Lung (tissue), 11 donors: ENCODE measurements at regions not wholly inside any gene's neighbourhood (a gene's known extent, or its start where the extent isn't known, plus 50 kb on each side); places are given as distances from the start of the nearest gene placed in this dataset.

Experiments used
- ATAC-seq: fragments of 200-7000 bp; cut with Tn5 transposase; one replicate; pipeline ENCODE4 v1.9.1; 2020; ENCODE audit warnings: moderate number of reproducible peaks; ENCODE audit not compliant: insufficient read depth, low FRiP score
- DNase-seq, 3 donors: peaks; one replicate each; pipeline ENCODE4 v3.0.0-alpha.2; 2013 to 2017
- H3K27ac ChIP-seq, 2 donors: one replicate each; pipeline ENCODE4 v1.5.1; 2013; ENCODE audit warnings: mild to moderate bottlenecking in 2 of 2, moderate library complexity in 2 of 2, control low read depth in 1 of 2, inconsistent platforms in 1 of 2, low read depth in 1 of 2, low read length in 1 of 2
- H3K27me3 ChIP-seq, 3 donors: one replicate each; pipeline ENCODE4 v1.5.1; 2013; ENCODE audit warnings: low read length in 2 of 3; ENCODE audit not compliant: control insufficient read depth in 3 of 3, insufficient read depth in 3 of 3
- H3K36me3 ChIP-seq, 4 donors: one replicate each; pipeline ENCODE4 v1.5.1; 2013; ENCODE audit warnings: low read length in 4 of 4, mild to moderate bottlenecking in 1 of 4, moderate library complexity in 1 of 4; ENCODE audit not compliant: control insufficient read depth in 4 of 4, insufficient read depth in 4 of 4
- H3K4me1 ChIP-seq, 5 donors: one replicate each; pipeline ENCODE4 v1.5.1; 2013; ENCODE audit warnings: low read length in 5 of 5, mild to moderate bottlenecking in 2 of 5, moderate library complexity in 1 of 5; ENCODE audit not compliant: control insufficient read depth in 5 of 5, insufficient read depth in 5 of 5
- H3K4me3 ChIP-seq: one replicate; pipeline ENCODE4 v1.5.1; 2013; ENCODE audit warnings: mild to moderate bottlenecking, control low read depth, moderate library complexity
- H3K9ac ChIP-seq, 2 donors: one replicate each; pipeline ENCODE4 v1.5.1; 2013; ENCODE audit warnings: low read length in 2 of 2, control low read depth in 1 of 2; ENCODE audit not compliant: insufficient read depth in 1 of 2
- H3K9me3 ChIP-seq, 4 donors: one replicate each; pipeline ENCODE4 v1.5.1; 2013; ENCODE audit warnings: low read length in 3 of 4, mild to moderate bottlenecking in 1 of 4, moderate library complexity in 1 of 4; ENCODE audit not compliant: control insufficient read depth in 4 of 4, insufficient read depth in 3 of 4
- WGBS, 2 donors: extraction: QIAGEN DNeasy Blood & Tissue Kit; methylation state at CpG; one replicate each; pipeline ENCODE4 v1.1.7; 2013; 5-methylcytosine and 5-hydroxymethylcytosine counted together
- TF ChIP-seq, protein P1 (sequence below): IDR thresholded peaks from 2 replicates; pipeline ENCODE4 v1.5.1; 2012; ENCODE audit warnings: mild to moderate bottlenecking; ENCODE audit errors: control extremely low read depth, extremely low read depth
- donor health status: control.
- donor health status: control.
- donor health status: Bipolar disorder and iron deficiency.
- donor health status: healthy.
- donor health status: DM: yes; HTN: yes; CAD: no.

DNA sequence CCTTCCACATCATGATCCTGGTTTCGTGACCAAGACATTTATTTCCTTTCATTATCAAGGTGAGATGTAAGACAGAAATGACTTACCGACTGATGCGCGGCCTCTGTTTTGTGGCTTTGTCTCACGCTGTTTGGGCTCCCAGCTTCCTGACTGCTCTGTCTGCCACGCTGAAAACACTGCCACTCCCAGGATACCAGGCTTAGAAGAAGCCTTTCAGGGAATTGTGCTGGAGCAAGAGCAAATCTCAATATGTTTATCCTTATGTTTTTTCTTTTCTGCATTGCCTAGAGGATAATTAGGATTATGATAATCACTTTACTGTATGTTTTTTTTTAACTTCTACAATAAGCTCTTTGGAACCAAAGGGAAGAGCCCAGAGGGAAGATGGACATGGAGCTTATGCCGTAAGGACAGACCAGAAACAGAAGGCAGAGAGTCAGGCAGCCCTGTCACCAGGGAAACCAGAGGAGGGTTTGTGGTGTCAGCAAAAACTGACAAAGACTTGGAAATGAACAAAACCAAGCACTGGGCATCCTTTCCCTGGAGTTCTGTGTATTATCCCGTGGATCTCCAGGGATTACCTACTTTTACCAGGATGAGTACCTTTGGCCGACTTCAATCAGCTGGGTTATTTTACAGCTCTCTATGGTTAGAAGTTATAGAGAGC, 68.2 kb upstream of the ISX start:
- H3K9ac ChIP-seq, result no peak overlapping the region
- TF ChIP-seq, protein P1, sequence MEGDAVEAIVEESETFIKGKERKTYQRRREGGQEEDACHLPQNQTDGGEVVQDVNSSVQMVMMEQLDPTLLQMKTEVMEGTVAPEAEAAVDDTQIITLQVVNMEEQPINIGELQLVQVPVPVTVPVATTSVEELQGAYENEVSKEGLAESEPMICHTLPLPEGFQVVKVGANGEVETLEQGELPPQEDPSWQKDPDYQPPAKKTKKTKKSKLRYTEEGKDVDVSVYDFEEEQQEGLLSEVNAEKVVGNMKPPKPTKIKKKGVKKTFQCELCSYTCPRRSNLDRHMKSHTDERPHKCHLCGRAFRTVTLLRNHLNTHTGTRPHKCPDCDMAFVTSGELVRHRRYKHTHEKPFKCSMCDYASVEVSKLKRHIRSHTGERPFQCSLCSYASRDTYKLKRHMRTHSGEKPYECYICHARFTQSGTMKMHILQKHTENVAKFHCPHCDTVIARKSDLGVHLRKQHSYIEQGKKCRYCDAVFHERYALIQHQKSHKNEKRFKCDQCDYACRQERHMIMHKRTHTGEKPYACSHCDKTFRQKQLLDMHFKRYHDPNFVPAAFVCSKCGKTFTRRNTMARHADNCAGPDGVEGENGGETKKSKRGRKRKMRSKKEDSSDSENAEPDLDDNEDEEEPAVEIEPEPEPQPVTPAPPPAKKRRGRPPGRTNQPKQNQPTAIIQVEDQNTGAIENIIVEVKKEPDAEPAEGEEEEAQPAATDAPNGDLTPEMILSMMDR, result no peak
- no peak overlapping the region for H3K27ac ChIP-seq
- ATAC-seq (no peak), DNase-seq (no peak)
- no peaks in the 10 kb centered on the region for H3K36me3 ChIP-seq
- no peak overlapping the region for H3K4me3 ChIP-seq
- H3K4me1 ChIP-seq, result no peaks in the 10 kb centered on the region
- peaks cover 0 to 3% (median 0%) of the 10 kb centered on the region in 3 donors for H3K27me3 ChIP-seq
- H3K9me3 ChIP-seq, result peaks cover 0 to 3% (median 0%) of the 10 kb centered on the region in 4 donors
- 79 to 81% methylated on average over 9 of the region's 9 CpGs for WGBS, 2 donors

DNA sequence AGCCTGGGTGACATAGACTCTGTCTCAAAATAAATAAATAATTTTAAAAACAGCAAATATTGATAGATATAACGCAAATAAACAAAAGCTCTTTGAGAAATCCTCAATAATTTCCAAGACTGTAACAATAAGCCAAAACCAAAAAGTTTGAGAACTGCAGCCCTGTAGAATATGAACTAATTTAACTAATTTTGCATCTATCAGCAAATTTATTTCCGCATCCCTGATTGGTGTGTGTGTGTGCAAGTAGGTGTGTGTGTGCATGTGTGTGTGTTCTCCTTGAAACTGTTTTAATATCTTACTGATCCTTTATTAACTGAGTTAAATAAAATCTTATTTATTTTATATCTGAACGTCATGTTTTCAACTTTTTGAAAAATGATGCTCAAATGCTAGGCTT, 67.0 kb upstream of the ISX start:
- ATAC-seq (no peak), DNase-seq (no peak)
- Histone ChIP-seq H3K27me3 (peaks cover 0 to 3% (median 0%) of the 10 kb centered on the region in 3 donors), H3K9me3 (peaks cover 0 to 3% (median 0%) of the 10 kb centered on the region in 4 donors), H3K4me1 (no peaks in the 10 kb centered on the region), H3K9ac (no peak overlapping the region), H3K27ac (no peak overlapping the region), H3K4me3 (no peak overlapping the region), H3K36me3 (no peaks in the 10 kb centered on the region)
- 60 to 89% methylated on average over 3 of the region's 3 CpGs for WGBS, 2 donors
- TF ChIP-seq, protein P1, result no peak

DNA sequence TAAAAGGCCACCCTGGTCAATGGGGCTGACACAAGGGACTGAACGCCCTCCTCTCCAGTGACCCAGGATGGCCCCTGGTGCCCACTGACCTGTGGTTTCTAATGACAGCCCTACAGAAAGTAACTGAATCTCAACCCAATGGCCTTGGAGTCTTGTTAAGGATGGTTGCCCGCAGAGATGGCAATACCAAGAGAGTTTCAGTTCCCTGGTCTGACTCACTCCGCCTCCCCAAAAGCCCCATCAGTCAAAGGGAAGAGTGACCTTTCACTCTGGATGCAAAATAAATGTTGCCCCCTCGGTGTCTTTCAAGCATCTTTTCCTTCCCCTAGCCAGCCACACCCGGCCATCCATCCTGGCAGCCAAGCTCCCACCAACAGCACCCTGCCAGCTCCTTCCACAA, 57.7 kb upstream of the ISX start:
- DNase-seq, result no peak
- no peak overlapping the region for H3K27ac ChIP-seq
- H3K4me1 ChIP-seq, result no peaks in the 10 kb centered on the region
- no peaks in the 10 kb centered on the region for H3K27me3 ChIP-seq
- H3K36me3 ChIP-seq, result no peaks in the 10 kb centered on the region
- H3K4me3 ChIP-seq, result no peak overlapping the region
- peaks cover 0 to 4% (median 0%) of the 10 kb centered on the region in 4 donors for H3K9me3 ChIP-seq
- ATAC-seq, result no peak
- TF ChIP-seq, protein P1, result no peak
- no peak overlapping the region for H3K9ac ChIP-seq
- 73 to 78% methylated on average over 5 of the region's 5 CpGs for WGBS, 2 donors

DNA sequence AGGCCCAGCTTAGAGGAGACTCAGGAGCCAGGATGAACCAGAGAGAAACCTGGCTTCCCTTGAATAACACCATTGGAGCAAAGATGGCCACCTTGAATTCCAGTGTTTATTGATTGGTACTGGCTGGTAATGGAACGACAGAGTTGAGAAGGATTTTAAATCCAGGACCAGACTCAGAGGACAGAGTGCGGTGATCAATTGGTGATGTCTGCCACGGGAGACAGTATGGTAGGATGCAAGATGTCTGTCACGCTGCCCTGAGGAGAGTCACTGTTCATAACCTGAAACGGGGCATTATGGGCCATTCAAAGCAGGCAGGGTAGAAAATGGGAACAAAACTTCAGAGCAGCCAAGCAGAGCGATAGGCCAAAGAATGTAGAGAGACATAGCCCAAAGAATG, 55.4 kb upstream of the ISX start:
- Histone ChIP-seq H3K9me3 (peaks cover 0 to 4% (median 0%) of the 10 kb centered on the region in 4 donors), H3K4me3 (no peak overlapping the region), H3K4me1 (no peaks in the 10 kb centered on the region), H3K9ac (no peak overlapping the region), H3K27ac (no peak overlapping the region), H3K36me3 (no peaks in the 10 kb centered on the region), H3K27me3 (no peaks in the 10 kb centered on the region)
- ATAC-seq, result no peak
- 88 to 92% methylated on average over 6 of the region's 6 CpGs for WGBS, 2 donors
- no peak for DNase-seq
- TF ChIP-seq, protein P1, result no peak
